Panc1 (cell line): ENCODE measurements at regions not wholly inside any gene's neighbourhood (a gene's known extent, or its start where the extent isn't known, plus 50 kb on each side); places are given as distances from the start of the nearest gene placed in this dataset.

Source experiments
- ATAC-seq: fragments of 200-7000 bp; cut with Tn5 transposase; 2 replicates; pipeline ENCODE4 v1.9.1; 2020; ENCODE audit warnings: mild to moderate bottlenecking, moderate library complexity
- BruUV-seq: library from RNA; stranded (reverse); fragments of 400-500 nt; replicated peaks from 2 replicates; lab custom pipeline; 2021; lab: Mats Ljungman, UMichigan
- CTCF ChIA-PET: fragments of 300-600 bp; sonication (Branson Sonifier 250); formaldehyde crosslinking; loops from one replicate; lab custom pipeline; 2022; ENCODE audit warnings: antibody characterized with exemption; lab: Charles Lee
- POLR2A ChIA-PET: fragments of 300-600 bp; sonication (Branson Sonifier 250); formaldehyde crosslinking; loops from one replicate; lab custom pipeline; 2022; ENCODE audit warnings: antibody characterized with exemption; lab: Charles Lee
- DNase-seq: peaks from one replicate; pipeline ENCODE4 v3.0.0-alpha.2; 2010; ENCODE audit warnings: low read depth, low spot score
- H3K27ac ChIP-seq: 2 replicates; pipeline ENCODE4 v1.5.1; 2011; ENCODE audit warnings: mild to moderate bottlenecking, low read length, inconsistent platforms
- H3K27me3 ChIP-seq: fragments of 200-500 bp; sonication (Bioruptor generic); 2 replicates; pipeline ENCODE4 v1.6.0; 2014; ENCODE audit warnings: low read length, inconsistent platforms; ENCODE audit not compliant: control insufficient read depth, insufficient read depth
- H3K36me3 ChIP-seq: fragments of 200-500 bp; sonication (Bioruptor generic); 2 replicates; pipeline ENCODE4 v1.5.1; 2014; ENCODE audit warnings: inconsistent platforms, mild to moderate bottlenecking, low read length, moderate library complexity; ENCODE audit not compliant: control insufficient read depth, insufficient read depth
- H3K4me1 ChIP-seq: 2 replicates; pipeline ENCODE4 v1.5.1; 2011; ENCODE audit warnings: inconsistent platforms, mild to moderate bottlenecking, low read length, moderate library complexity; ENCODE audit not compliant: control insufficient read depth, insufficient read depth
- H3K4me3 ChIP-seq, 2 experiments: 2 replicates each; pipeline ENCODE4 v1.5.1; 2011 to 2012; ENCODE audit warnings: low read depth in 2 of 2, low read length in 2 of 2, mild to moderate bottlenecking in 2 of 2, inconsistent platforms in 1 of 2, moderate library complexity in 1 of 2
- H3K9me3 ChIP-seq: fragments of 200-500 bp; sonication (Bioruptor generic); 2 replicates; pipeline ENCODE4 v1.5.1; 2014; ENCODE audit warnings: low read depth, mild to moderate bottlenecking, inconsistent platforms, low read length, moderate library complexity; ENCODE audit not compliant: control insufficient read depth, insufficient read depth
- POLR2AphosphoS5 ChIP-seq: IDR thresholded peaks from 2 replicates; pipeline ENCODE4 v1.6.1; 2012; ENCODE audit warnings: mild to moderate bottlenecking, low read depth, low read length, moderate library complexity
- SIN3A ChIP-seq: IDR thresholded peaks from 2 replicates; pipeline ENCODE4 v1.6.1; 2012; ENCODE audit warnings: low read depth, mild to moderate bottlenecking, low read length, moderate library complexity, borderline replicate concordance; ENCODE audit not compliant: insufficient read depth
- TCF7L2 ChIP-seq: IDR thresholded peaks from 2 replicates; pipeline ENCODE4 v1.6.1; 2011; ENCODE audit warnings: mild to moderate bottlenecking, low read depth, low read length, inconsistent platforms
- in situ Hi-C: cut with HindIII; loops from 2 replicates; pipeline ENCODE4 v1.10.0; 2016; ENCODE audit warnings: low sequenced_read_pairs, low pct_unique_long_range_greater_than_20kb
- intact Hi-C: fragments of 100-400 bp; cut with micrococcal nuclease; formaldehyde crosslinking; loops from one replicate; pipeline ENCODE4 v1.10.0; 2022; ENCODE audit not compliant: unreplicated experiment
- TF ChIP-seq, protein P1 (sequence below): fragments of 450-650 bp; IDR thresholded peaks from 2 replicates; pipeline ENCODE4 v1.5.1; 2017; ENCODE audit warnings: mild to moderate bottlenecking
- TF ChIP-seq, protein P2 (sequence below), 2 experiments: IDR thresholded peaks; 2 replicates each; pipeline ENCODE4 v1.6.1; 2011 to 2012; ENCODE audit warnings: low read depth in 2 of 2, control low read depth in 1 of 2, low read length in 1 of 2, mild to moderate bottlenecking in 1 of 2, moderate library complexity in 1 of 2; ENCODE audit not compliant: insufficient read depth in 1 of 2

DNA sequence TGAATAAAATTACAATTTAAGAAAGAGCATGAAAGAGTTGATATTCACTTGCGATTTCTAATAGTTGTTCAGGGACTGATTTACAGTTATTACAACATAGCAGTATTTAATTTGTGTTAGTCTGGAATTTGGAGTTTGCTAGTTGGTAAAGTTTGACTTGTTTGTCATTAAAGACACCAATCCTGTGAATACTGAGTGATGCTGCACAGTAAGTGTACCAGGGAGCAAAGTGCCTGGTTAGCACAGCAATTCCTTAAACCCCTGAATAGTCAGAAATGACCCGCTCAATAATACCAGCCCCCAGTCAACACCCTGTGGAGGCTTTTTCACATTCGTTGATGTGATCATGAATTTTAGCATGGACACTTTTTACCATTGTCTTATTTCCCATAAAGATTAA, 122.2 kb upstream of the GC start:
- Histone ChIP-seq H3K9me3 (no peaks in the 10 kb centered on the region), H3K4me1 (no peaks in the 10 kb centered on the region), H3K27me3 (no peaks in the 10 kb centered on the region), H3K36me3 (no peaks in the 10 kb centered on the region), H3K4me3 (no peak overlapping the region), H3K27ac (no peak overlapping the region)
- no TSS peak for BruUV-seq
- CTCF ChIA-PET, result no interaction called here
- ATAC-seq (no peak), DNase-seq (no peak)
- POLR2A ChIA-PET, result no interaction called here
- intact Hi-C loops (no loop called here), in situ Hi-C loops (no loop called here)
- TF ChIP-seq SIN3A (no peak), POLR2AphosphoS5 (no peak), TCF7L2 (no peak)
- TF ChIP-seq, protein P1, sequence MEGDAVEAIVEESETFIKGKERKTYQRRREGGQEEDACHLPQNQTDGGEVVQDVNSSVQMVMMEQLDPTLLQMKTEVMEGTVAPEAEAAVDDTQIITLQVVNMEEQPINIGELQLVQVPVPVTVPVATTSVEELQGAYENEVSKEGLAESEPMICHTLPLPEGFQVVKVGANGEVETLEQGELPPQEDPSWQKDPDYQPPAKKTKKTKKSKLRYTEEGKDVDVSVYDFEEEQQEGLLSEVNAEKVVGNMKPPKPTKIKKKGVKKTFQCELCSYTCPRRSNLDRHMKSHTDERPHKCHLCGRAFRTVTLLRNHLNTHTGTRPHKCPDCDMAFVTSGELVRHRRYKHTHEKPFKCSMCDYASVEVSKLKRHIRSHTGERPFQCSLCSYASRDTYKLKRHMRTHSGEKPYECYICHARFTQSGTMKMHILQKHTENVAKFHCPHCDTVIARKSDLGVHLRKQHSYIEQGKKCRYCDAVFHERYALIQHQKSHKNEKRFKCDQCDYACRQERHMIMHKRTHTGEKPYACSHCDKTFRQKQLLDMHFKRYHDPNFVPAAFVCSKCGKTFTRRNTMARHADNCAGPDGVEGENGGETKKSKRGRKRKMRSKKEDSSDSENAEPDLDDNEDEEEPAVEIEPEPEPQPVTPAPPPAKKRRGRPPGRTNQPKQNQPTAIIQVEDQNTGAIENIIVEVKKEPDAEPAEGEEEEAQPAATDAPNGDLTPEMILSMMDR, result no peak
- TF ChIP-seq, protein P2, sequence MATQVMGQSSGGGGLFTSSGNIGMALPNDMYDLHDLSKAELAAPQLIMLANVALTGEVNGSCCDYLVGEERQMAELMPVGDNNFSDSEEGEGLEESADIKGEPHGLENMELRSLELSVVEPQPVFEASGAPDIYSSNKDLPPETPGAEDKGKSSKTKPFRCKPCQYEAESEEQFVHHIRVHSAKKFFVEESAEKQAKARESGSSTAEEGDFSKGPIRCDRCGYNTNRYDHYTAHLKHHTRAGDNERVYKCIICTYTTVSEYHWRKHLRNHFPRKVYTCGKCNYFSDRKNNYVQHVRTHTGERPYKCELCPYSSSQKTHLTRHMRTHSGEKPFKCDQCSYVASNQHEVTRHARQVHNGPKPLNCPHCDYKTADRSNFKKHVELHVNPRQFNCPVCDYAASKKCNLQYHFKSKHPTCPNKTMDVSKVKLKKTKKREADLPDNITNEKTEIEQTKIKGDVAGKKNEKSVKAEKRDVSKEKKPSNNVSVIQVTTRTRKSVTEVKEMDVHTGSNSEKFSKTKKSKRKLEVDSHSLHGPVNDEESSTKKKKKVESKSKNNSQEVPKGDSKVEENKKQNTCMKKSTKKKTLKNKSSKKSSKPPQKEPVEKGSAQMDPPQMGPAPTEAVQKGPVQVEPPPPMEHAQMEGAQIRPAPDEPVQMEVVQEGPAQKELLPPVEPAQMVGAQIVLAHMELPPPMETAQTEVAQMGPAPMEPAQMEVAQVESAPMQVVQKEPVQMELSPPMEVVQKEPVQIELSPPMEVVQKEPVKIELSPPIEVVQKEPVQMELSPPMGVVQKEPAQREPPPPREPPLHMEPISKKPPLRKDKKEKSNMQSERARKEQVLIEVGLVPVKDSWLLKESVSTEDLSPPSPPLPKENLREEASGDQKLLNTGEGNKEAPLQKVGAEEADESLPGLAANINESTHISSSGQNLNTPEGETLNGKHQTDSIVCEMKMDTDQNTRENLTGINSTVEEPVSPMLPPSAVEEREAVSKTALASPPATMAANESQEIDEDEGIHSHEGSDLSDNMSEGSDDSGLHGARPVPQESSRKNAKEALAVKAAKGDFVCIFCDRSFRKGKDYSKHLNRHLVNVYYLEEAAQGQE (IDR thresholded peaks at IDR 0.05; ENCODE audit: insufficient read depth in 1 of 2, low read depth in 2 of 2, low read length in 1 of 2), result no peak

DNA sequence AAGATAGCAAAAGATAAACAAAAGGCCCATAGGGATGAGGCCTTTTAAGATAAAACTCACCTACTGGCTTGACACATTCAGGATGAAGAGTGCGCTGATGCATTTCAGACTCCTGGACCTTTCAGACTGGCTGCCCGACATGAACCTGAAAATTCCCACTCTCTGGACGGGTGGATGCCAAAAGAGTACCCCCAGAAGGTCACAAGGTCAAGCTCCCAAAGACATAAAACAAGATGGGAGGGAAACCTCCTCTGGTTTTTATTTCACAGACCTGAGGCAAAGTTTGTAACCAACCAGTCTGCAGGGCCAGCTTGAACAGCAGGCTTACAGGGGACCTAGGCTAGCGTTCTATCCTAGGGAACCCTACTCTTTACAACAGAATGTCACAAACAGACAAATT, 123.2 kb upstream of the GC start:
- BruUV-seq, result no TSS peak
- in situ Hi-C loops (no loop called here), intact Hi-C loops (no loop called here)
- Histone ChIP-seq H3K9me3 (no peaks in the 10 kb centered on the region), H3K27me3 (no peaks in the 10 kb centered on the region), H3K4me3 (no peak overlapping the region), H3K27ac (no peak overlapping the region), H3K4me1 (no peaks in the 10 kb centered on the region), H3K36me3 (no peaks in the 10 kb centered on the region)
- ATAC-seq (no peak), DNase-seq (no peak)
- POLR2A ChIA-PET, result no interaction called here
- CTCF ChIA-PET, result no interaction called here
- TF ChIP-seq, protein P2 (IDR thresholded peaks at IDR 0.05; ENCODE audit: insufficient read depth in 1 of 2, low read depth in 2 of 2, low read length in 1 of 2), result no peak
- TF ChIP-seq SIN3A (no peak), POLR2AphosphoS5 (no peak), TCF7L2 (no peak)
- TF ChIP-seq, protein P1, result no peak
